Smooth muscle cell (in vitro differentiated cells): ENCODE measurements at regions not wholly inside any gene's neighbourhood (a gene's known extent, or its start where the extent isn't known, plus 50 kb on each side); places are given as distances from the start of the nearest gene placed in this dataset.

Experiments used
- DNase-seq: peaks from one replicate; lab custom pipeline; 2025; ENCODE audit not compliant: unreplicated experiment; lab: John Stamatoyannopoulos, UW
- H2AFZ ChIP-seq: fragments of 200-600 bp; sonication (generic); 2 replicates; pipeline ENCODE4 v1.6.0; 2016; ENCODE audit warnings: antibody characterized with exemption, low read depth, mild to moderate bottlenecking
- H3F3A ChIP-seq: fragments of 200-600 bp; sonication (generic); 2 replicates; pipeline ENCODE4 v1.6.0; 2017; ENCODE audit warnings: antibody characterized with exemption, low read depth
- H3K27ac ChIP-seq: fragments of 200-600 bp; sonication (generic); 2 replicates; pipeline ENCODE4 v1.5.1; 2016; ENCODE audit warnings: low read depth, mild to moderate bottlenecking
- H3K27me3 ChIP-seq: fragments of 200-600 bp; sonication (generic); 2 replicates; pipeline ENCODE4 v1.6.1; 2016; ENCODE audit warnings: low read depth, mild to moderate bottlenecking
- H3K36me3 ChIP-seq: fragments of 200-600 bp; sonication (generic); 2 replicates; pipeline ENCODE4 v1.5.1; 2016; ENCODE audit warnings: low read depth
- H3K4me1 ChIP-seq: fragments of 200-600 bp; sonication (generic); 2 replicates; pipeline ENCODE4 v1.5.1; 2016; ENCODE audit warnings: low read depth
- H3K4me2 ChIP-seq: fragments of 200-600 bp; sonication (generic); 2 replicates; pipeline ENCODE4 v1.6.0; 2016; ENCODE audit warnings: mild to moderate bottlenecking
- H3K4me3 ChIP-seq: fragments of 200-600 bp; sonication (generic); 2 replicates; pipeline ENCODE4 v1.5.1; 2016; ENCODE audit warnings: mild to moderate bottlenecking
- H3K79me2 ChIP-seq: fragments of 200-600 bp; sonication (generic); 2 replicates; pipeline ENCODE4 v1.6.0; 2016; ENCODE audit warnings: low read depth, mild to moderate bottlenecking
- H3K9ac ChIP-seq: fragments of 200-600 bp; sonication (generic); 2 replicates; pipeline ENCODE4 v1.6.0; 2016; ENCODE audit warnings: low read depth
- H3K9me3 ChIP-seq: fragments of 200-600 bp; sonication (generic); replicated peaks from 2 replicates; pipeline ENCODE4 v1.5.1; 2016; ENCODE audit warnings: low read depth
- H4K20me1 ChIP-seq: fragments of 200-600 bp; sonication (generic); 2 replicates; pipeline ENCODE4 v1.6.0; 2016; ENCODE audit warnings: low read depth
- CTCF ChIP-seq: fragments of 200-600 bp; sonication (generic); IDR thresholded peaks from 2 replicates; pipeline ENCODE4 v1.5.1; 2017; ENCODE audit warnings: borderline replicate concordance, mild to moderate bottlenecking, antibody characterized with exemption; ENCODE audit not compliant: insufficient read depth, poor library complexity, severe bottlenecking
- WGBS: methylation state at CpG from one replicate; pipeline ENCODE4 v1.1.7; 2016; ENCODE audit warnings: low lambda C conversion rate; 5-methylcytosine and 5-hydroxymethylcytosine counted together

GRCh38 chr22:48705159-48705916 is 1122.3 kb downstream of the BRD1 start:
- no peaks in the 10 kb centered on the region for H4K20me1 ChIP-seq
- H3K36me3 ChIP-seq: no peaks in the 10 kb centered on the region
- no peaks in the 10 kb centered on the region for H3K27me3 ChIP-seq
- H3F3A ChIP-seq: no peaks in the 10 kb centered on the region
- no peak overlapping the region for H3K4me2 ChIP-seq
- no peaks in the 10 kb centered on the region for H3K4me1 ChIP-seq
- H2AFZ ChIP-seq: no peak overlapping the region
- no peak for TF ChIP-seq CTCF
- no peak for DNase-seq
- 86% methylated on average over 18 of the region's 18 CpGs for WGBS
- no peaks in the 10 kb centered on the region for H3K79me2 ChIP-seq
- no peaks in the 10 kb centered on the region for H3K9me3 ChIP-seq
- H3K27ac ChIP-seq: no peak overlapping the region
- no peak overlapping the region for H3K4me3 ChIP-seq
- no peak overlapping the region for H3K9ac ChIP-seq

GRCh38 chr22:48704335-48704734 is 1123.3 kb downstream of the BRD1 start:
- Histone ChIP-seq H3K79me2 (no peaks in the 10 kb centered on the region), H3K4me1 (no peaks in the 10 kb centered on the region), H3K36me3 (no peaks in the 10 kb centered on the region), H4K20me1 (peaks cover 5% of the 10 kb centered on the region), H3K9me3 (no peaks in the 10 kb centered on the region), H3K4me3 (no peak overlapping the region), H3K9ac (no peak overlapping the region), H3K27me3 (no peaks in the 10 kb centered on the region), H3K4me2 (no peak overlapping the region), H2AFZ (no peak overlapping the region), H3K27ac (no peak overlapping the region), H3F3A (no peaks in the 10 kb centered on the region)
- WGBS: 90% methylated on average over 13 of the region's 13 CpGs
- DNase-seq: no peak
- no peak for TF ChIP-seq CTCF

GRCh38 chr22:48703265-48703941 is 1124.3 kb downstream of the BRD1 start:
- no peak for TF ChIP-seq CTCF
- Histone ChIP-seq H3K27ac (no peak overlapping the region), H3K4me2 (no peak overlapping the region), H3K79me2 (no peaks in the 10 kb centered on the region), H2AFZ (no peak overlapping the region), H4K20me1 (peaks cover 10% of the 10 kb centered on the region), H3K27me3 (no peaks in the 10 kb centered on the region), H3K9me3 (no peaks in the 10 kb centered on the region), H3K4me3 (no peak overlapping the region), H3K36me3 (no peaks in the 10 kb centered on the region), H3K9ac (no peak overlapping the region), H3K4me1 (no peaks in the 10 kb centered on the region), H3F3A (no peaks in the 10 kb centered on the region)
- whole genome bisulfite sequencing: 93% methylated on average over 17 of the region's 17 CpGs
- no peak for DNase-seq
